ENCODE measurements at regions not wholly inside any gene's neighbourhood (a gene's known extent, or its start where the extent isn't known, plus 50 kb on each side); places are given as distances from the start of the nearest gene placed in this dataset.

GRCh38 chr3:124519591-124520194, 210.6 kb upstream of the UMPS start:
- Mint-ChIP-seq H3K4me1 (no peaks in the 10 kb centered on the region), H3K9me3 (no peaks in the 10 kb centered on the region), H3K36me3 (no peaks in the 10 kb centered on the region), H3K27ac (no peak overlapping the region), H3K4me3 (no peak overlapping the region)
- DNase-seq (ENCODE audit: low spot score in 2 of 2) (no peak), ATAC-seq (no peak)

GRCh38 chr3:124520970-124521369, 209.3 kb upstream of the UMPS start:
- H3K9me3 Mint-ChIP-seq = no peaks in the 10 kb centered on the region
- no peak for DNase-seq (ENCODE audit: low spot score in 2 of 2)
- H3K4me3 Mint-ChIP-seq = no peak overlapping the region
- no peaks in the 10 kb centered on the region for H3K4me1 Mint-ChIP-seq
- no peaks in the 10 kb centered on the region for H3K36me3 Mint-ChIP-seq
- ATAC-seq = no peak
- H3K27ac Mint-ChIP-seq = no peak overlapping the region

- no peaks in the 10 kb centered on the region for H3K36me3 Mint-ChIP-seq
- H3K4me1 Mint-ChIP-seq = no peaks in the 10 kb centered on the region
- no peak overlapping the region for H3K4me3 Mint-ChIP-seq
- ATAC-seq (no peak), DNase-seq (ENCODE audit: low spot score in 2 of 2) (no peak)
- peaks cover 5% of the 10 kb centered on the region for H3K9me3 Mint-ChIP-seq
- no peak overlapping the region for H3K27ac Mint-ChIP-seq
These were observed 208.1 kb upstream of the UMPS start for GRCh38 chr3:124522082-124522625.

GRCh38 chr3:124526601-124527000, 203.7 kb upstream of the UMPS start:
- no peak for ATAC-seq
- Mint-ChIP-seq H3K4me3 (no peak overlapping the region), H3K4me1 (no peaks in the 10 kb centered on the region)

GRCh38 chr3:124529826-124530571, 200.3 kb upstream of the UMPS start:
- Mint-ChIP-seq H3K27ac (no peak overlapping the region), H3K9me3 (peaks cover 5% of the 10 kb centered on the region), H3K36me3 (no peaks in the 10 kb centered on the region), H3K4me3 (no peak overlapping the region), H3K4me1 (no peaks in the 10 kb centered on the region)
- ATAC-seq = no peak
- no peak for DNase-seq (ENCODE audit: low spot score in 2 of 2)

More at GRCh38 chr3:124526601-124527000, 203.7 kb upstream of the UMPS start:
- no peaks in the 10 kb centered on the region for H3K36me3 Mint-ChIP-seq
- no peak for DNase-seq (ENCODE audit: low spot score in 2 of 2)
- peaks cover 5% of the 10 kb centered on the region for H3K9me3 Mint-ChIP-seq
- no peak overlapping the region for H3K27ac Mint-ChIP-seq

GRCh38 chr3:124530916-124531315, 199.3 kb upstream of the UMPS start:
- ATAC-seq (no peak), DNase-seq (ENCODE audit: low spot score in 2 of 2) (no peak)
- Mint-ChIP-seq H3K36me3 (no peaks in the 10 kb centered on the region), H3K27ac (no peak overlapping the region), H3K4me3 (no peak overlapping the region), H3K9me3 (peaks cover 5% of the 10 kb centered on the region), H3K4me1 (no peaks in the 10 kb centered on the region)

- no peak for ATAC-seq
- Mint-ChIP-seq H3K4me3 (no peak overlapping the region), H3K9me3 (peaks cover under 1% of the 10 kb centered on the region), H3K27ac (no peak overlapping the region), H3K36me3 (no peaks in the 10 kb centered on the region), H3K4me1 (no peaks in the 10 kb centered on the region)
- DNase-seq (ENCODE audit: low spot score in 2 of 2) = no peak
These were observed 198.2 kb upstream of the UMPS start for GRCh38 chr3:124532071-124532470.

GRCh38 chr3:124535306-124535705, 194.9 kb upstream of the UMPS start:
- H3K9me3 Mint-ChIP-seq = no peaks in the 10 kb centered on the region
- no peak overlapping the region for H3K4me3 Mint-ChIP-seq
- H3K36me3 Mint-ChIP-seq = no peaks in the 10 kb centered on the region
- no peak for ATAC-seq
- DNase-seq (ENCODE audit: low spot score in 2 of 2) = no peak
- no peaks in the 10 kb centered on the region for H3K4me1 Mint-ChIP-seq
- no peak overlapping the region for H3K27ac Mint-ChIP-seq

GRCh38 chr3:124540550-124541211, 189.6 kb upstream of the UMPS start:
- DNase-seq (ENCODE audit: low spot score in 2 of 2) (no peak), ATAC-seq (no peak)
- H3K4me3 Mint-ChIP-seq = no peak overlapping the region
- no peaks in the 10 kb centered on the region for H3K4me1 Mint-ChIP-seq
- H3K36me3 Mint-ChIP-seq = no peaks in the 10 kb centered on the region
- no peaks in the 10 kb centered on the region for H3K9me3 Mint-ChIP-seq
- H3K27ac Mint-ChIP-seq = no peak overlapping the region

- DNase-seq (ENCODE audit: low spot score in 2 of 2) = no peak
- no peaks in the 10 kb centered on the region for H3K36me3 Mint-ChIP-seq
- H3K4me1 Mint-ChIP-seq = no peaks in the 10 kb centered on the region
- H3K27ac Mint-ChIP-seq = no peak overlapping the region
- H3K4me3 Mint-ChIP-seq = no peak overlapping the region
- no peaks in the 10 kb centered on the region for H3K9me3 Mint-ChIP-seq
- no peak for ATAC-seq
These were observed 187.9 kb upstream of the UMPS start for GRCh38 chr3:124542214-124542869.

- no peak for ATAC-seq
- H3K9me3 Mint-ChIP-seq = no peaks in the 10 kb centered on the region
- H3K4me3 Mint-ChIP-seq = no peak overlapping the region
- H3K27ac Mint-ChIP-seq = no peak overlapping the region
- H3K4me1 Mint-ChIP-seq = no peaks in the 10 kb centered on the region
- H3K36me3 Mint-ChIP-seq = no peaks in the 10 kb centered on the region
- no peak for DNase-seq (ENCODE audit: low spot score in 2 of 2)
These were observed 184.4 kb upstream of the UMPS start for GRCh38 chr3:124545891-124546290.

- H3K27ac Mint-ChIP-seq = no peak overlapping the region
- no peaks in the 10 kb centered on the region for H3K36me3 Mint-ChIP-seq
- ATAC-seq (no peak), DNase-seq (ENCODE audit: low spot score in 2 of 2) (no peak)
- H3K9me3 Mint-ChIP-seq = no peaks in the 10 kb centered on the region
- peaks cover 8% of the 10 kb centered on the region for H3K4me1 Mint-ChIP-seq
- no peak overlapping the region for H3K4me3 Mint-ChIP-seq
These were observed 178.0 kb upstream of the UMPS start for GRCh38 chr3:124552224-124552623.

- DNase-seq (ENCODE audit: low spot score in 2 of 2) = no peak
- Mint-ChIP-seq H3K36me3 (no peaks in the 10 kb centered on the region), H3K9me3 (no peaks in the 10 kb centered on the region), H3K4me1 (peaks cover 8% of the 10 kb centered on the region), H3K27ac (no peak overlapping the region), H3K4me3 (no peak overlapping the region)
- peak; percentile 33 for ATAC-seq
These were observed 177.1 kb upstream of the UMPS start for GRCh38 chr3:124553178-124553577.

- no peak overlapping the region for H3K4me3 Mint-ChIP-seq
- H3K27ac Mint-ChIP-seq = no peak overlapping the region
- DNase-seq (ENCODE audit: low spot score in 2 of 2) = no peak
- peaks cover 8% of the 10 kb centered on the region for H3K4me1 Mint-ChIP-seq
- no peak for ATAC-seq
- H3K9me3 Mint-ChIP-seq = no peaks in the 10 kb centered on the region
- H3K36me3 Mint-ChIP-seq = no peaks in the 10 kb centered on the region
These were observed 173.6 kb upstream of the UMPS start for GRCh38 chr3:124556636-124557035.

- no peak for DNase-seq (ENCODE audit: low spot score in 2 of 2)
- Mint-ChIP-seq H3K36me3 (no peaks in the 10 kb centered on the region), H3K4me1 (peaks cover 8% of the 10 kb centered on the region), H3K9me3 (no peaks in the 10 kb centered on the region), H3K27ac (no peak overlapping the region), H3K4me3 (no peak overlapping the region)
- ATAC-seq = no peak
These were observed 172.6 kb upstream of the UMPS start for GRCh38 chr3:124557433-124558232.

Data from stimulated activated effector memory CD8-positive, alpha-beta T cell treated with anti-CD3 and anti-CD28 coated beads, Interleukin-12 subunit alpha, Interleukin-12 subunit beta, amount 100 ng/mL, for 72 hours (primary cell).